Stimulated activated CD4-positive, alpha-beta T cell treated with anti-CD3 and anti-CD28 coated beads, Interleukin-1b, Interleukin-23, amount 100 ng/mL, for 48 hours (primary cell): ENCODE measurements at regions not wholly inside any gene's neighbourhood (a gene's known extent, or its start where the extent isn't known, plus 50 kb on each side); places are given as distances from the start of the nearest gene placed in this dataset.
"Not testable (repeated sequence)": the region's sequence is repeated elsewhere in the genome, so short reads cannot be mapped to it uniquely, and the experiment has no call there.

Source experiments
- DNase-seq: peaks from one replicate; pipeline ENCODE4 v3.0.0-alpha.2; 2020

DNA sequence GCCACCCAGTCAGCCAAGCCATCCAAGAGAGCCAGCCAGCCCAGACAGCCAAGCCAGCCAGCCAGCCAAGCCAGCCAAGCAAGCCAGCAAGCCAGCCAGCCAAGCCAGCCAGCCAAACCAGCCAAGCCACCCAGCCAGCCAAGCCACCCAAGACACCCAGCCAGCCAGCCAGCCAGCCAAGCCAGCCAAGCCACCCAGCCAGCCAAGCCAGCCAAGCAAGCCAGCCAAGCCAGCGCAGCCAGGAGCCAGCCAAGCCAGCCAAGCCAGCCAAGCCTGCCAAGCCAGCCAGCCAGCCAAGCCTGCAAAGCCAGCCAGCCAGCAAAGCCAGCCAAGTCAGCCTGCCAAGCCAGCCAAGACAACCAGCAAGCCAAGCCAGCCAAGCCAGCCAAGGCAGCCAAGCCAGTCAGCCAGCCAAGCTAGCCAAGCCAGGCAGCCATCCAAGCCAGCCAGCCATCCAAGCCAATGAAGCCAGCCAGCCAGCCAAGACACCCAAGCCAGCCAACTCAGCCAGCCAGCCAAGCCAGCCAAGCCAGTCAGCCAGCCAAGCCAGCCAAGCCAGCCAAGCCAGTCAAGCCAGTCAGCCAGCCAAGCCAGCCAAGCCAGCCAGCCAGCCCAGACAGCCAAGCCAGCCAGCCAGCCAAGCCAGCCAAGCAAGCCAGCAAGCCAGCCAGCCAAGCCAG, 332.2 kb upstream of the PLGLB2 start:
- DNase-seq = not testable (repeated sequence)

GRCh38 chr2:87416266-87416592, 331.7 kb upstream of the PLGLB2 start:
- not testable (repeated sequence) for DNase-seq

GRCh38 chr2:87417147-87417546, 330.7 kb upstream of the PLGLB2 start:
- DNase-seq = not testable (repeated sequence)

DNA sequence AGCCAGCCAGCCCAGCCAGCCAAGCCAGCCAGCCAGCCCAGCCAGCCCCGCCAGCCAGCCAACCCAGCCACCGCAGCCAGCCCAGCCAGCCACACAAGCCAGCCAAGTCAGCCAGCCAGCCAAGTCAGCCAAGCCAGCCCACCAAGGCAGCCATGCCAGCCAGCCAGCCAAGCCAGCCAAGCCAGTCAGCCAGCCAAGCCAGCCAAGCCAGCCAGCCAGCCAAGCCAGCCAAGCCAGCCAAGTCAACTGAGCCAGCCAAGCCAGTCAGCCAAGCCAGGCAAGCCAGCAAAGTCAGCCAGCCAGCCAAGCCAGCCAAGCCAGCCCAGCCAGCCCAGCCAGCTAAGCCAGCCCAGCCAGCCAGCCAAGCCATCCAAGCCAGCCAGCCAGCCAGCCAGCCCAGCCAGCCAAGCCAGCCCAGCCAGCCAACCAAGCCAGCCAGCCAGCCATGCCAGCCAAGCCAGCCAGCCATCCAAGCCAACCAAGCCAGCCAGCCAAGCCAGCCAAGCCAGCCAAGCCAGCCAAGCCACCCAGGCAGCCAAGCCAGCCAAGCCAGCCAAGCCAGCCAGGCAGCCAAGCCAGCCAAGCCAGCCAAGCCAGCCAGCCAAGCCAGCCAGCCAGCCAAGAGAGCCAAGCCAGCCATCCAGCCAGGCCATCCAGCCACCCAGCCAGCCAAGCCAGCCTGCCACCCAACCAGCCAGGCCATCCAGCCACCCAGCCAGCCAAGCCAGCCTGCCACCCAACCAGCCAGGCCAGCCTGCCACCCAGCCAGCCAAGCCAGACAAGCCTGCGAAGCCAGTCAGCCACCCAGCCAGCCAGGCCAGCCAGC, 329.9 kb upstream of the PLGLB2 start:
- DNase-seq = not testable (repeated sequence)

DNA sequence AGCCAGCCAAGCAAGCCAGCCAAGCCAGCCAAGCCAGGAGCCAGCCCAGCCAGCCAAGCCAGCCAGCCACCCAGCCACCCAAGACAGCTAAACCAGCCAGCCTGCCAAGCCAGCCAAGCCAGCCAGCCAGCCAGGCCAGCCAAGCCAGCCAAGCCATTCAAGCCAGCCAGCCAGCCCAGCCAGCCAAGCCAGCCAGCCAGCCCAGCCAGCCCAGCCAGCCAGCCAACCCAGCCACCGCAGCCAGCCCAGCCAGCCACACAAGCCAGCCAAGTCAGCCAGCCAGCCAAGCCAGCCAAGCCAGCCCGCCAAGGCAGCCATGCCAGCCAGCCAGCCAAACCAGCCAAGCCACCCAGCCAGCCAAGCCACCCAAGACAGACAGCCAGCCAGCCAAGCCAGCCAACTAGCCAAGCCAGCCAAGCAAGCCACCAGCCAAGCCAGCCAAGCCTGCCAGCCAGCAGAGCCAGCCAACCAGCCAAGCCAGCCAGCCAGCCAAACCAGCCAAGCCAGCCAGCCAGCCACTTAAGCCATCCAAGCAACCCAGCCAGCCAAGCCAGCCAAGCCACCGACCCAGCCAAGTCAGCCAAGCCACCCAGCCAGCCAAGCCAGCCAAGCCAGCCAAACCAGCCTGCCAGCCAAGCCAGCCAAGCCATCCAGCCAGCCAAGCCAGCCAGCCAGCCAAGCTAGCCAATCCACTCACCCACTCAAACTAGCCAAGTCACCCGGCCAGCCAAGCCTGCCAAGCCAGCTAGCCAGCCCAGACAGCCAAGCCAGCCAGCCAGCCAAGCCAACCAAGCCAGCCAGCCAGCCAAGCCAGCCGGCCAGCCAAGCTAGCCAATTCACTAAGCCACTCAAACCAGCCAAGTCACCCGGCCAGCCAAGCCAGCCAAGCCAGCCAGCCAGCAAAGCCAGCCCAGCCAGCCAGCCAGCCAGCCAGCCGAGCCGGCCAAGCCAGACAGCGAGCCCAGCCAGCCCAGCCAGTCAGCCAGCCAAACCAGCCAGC, 328.8 kb upstream of the PLGLB2 start:
- not testable (repeated sequence) for DNase-seq

GRCh38 chr2:87419980-87420379, 327.9 kb upstream of the PLGLB2 start:
- not testable (repeated sequence) for DNase-seq

DNA sequence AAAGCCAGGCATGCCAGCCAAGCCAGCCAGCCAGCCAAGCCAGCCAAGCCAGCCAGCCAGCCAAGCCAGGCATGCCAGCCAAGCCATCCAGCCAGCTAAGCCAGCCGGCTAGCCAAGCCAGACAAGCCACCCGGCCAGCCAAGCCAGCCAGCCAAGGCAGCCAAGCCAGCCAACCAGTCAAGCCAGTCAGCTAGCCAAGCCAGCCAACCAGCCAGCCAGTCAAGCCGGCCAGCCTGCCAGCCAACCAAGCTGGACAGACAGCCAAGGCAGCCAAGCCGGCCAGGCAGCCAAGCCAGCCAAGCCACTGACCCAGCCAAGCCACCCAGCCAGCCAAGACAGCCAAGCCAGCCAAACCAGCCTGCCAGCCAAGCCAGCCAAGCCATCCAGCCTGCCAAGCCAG, 326.9 kb upstream of the PLGLB2 start:
- not testable (repeated sequence) for DNase-seq

DNA sequence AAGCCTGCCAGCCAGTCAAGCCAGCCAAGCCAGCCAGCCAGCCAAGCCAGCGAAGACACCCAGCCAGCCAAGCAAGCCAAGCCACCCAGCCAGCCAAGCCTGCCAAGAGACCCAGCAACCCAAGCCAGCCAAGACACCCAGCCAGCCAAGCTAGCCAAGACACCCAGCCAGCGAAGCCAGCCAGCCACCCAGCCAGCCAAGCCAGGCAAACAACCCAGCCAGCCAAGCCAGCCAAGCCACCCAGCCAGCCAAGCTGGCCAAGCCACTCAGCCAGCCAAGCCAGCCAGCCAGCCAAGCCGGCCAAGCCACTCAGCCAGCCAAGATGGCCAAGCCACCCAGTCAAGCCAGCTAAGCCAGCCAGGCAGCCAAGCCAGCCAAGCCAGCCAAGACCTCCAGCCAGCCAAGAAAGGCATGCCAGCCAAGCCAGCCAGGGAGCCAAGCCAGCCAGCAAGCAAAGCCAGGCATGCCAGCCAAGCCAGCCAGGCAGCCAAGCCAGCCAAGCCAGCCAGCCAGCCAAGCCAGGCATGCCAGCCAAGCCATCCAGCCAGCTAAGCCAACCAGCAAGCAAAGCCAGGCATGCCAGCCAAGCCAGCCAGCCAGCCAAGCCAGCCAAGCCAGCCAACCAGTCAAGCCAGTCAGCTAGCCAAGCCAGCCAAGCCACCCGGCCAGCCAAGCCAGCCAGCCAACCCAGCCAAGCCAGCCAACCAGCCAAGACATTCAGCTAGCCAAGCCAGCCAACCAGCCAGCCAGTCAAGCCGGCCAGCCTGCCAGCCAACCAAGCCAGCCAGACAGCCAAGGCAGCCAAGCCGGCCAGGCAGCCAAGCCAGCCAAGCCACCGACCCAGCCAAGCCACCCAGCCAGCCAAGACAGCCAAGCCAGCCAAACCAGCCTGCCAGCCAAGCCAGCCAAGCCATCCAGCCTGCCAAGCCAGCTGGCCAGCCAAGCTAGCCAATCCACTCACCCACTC, 323.8 kb upstream of the PLGLB2 start:
- DNase-seq = not testable (repeated sequence)

GRCh38 chr2:87424763-87425154, 323.1 kb upstream of the PLGLB2 start:
- DNase-seq = not testable (repeated sequence)

- not testable (repeated sequence) for DNase-seq
These were observed 322.7 kb upstream of the PLGLB2 start for GRCh38 chr2:87425191-87425590.

DNA sequence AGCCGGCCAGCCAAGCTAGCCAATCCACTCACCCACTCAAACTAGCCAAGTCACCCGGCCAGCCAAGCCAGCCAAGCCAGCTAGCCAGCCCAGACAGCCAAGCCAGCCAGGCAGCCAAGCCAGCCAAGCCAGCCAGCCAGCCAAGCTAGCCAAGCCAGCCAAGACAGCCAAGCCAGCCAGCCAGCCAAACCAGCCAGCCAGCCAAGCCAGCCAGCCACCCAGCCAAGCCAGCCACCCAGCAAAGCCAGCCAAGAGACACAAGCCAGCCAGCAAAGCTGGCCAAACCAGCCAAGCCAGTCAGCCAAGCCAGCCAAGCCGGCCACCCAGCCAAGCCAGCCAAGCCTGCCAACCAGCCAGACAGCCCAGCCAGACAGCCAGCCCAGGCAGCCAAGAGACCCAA, 322.2 kb upstream of the PLGLB2 start:
- not testable (repeated sequence) for DNase-seq

DNA sequence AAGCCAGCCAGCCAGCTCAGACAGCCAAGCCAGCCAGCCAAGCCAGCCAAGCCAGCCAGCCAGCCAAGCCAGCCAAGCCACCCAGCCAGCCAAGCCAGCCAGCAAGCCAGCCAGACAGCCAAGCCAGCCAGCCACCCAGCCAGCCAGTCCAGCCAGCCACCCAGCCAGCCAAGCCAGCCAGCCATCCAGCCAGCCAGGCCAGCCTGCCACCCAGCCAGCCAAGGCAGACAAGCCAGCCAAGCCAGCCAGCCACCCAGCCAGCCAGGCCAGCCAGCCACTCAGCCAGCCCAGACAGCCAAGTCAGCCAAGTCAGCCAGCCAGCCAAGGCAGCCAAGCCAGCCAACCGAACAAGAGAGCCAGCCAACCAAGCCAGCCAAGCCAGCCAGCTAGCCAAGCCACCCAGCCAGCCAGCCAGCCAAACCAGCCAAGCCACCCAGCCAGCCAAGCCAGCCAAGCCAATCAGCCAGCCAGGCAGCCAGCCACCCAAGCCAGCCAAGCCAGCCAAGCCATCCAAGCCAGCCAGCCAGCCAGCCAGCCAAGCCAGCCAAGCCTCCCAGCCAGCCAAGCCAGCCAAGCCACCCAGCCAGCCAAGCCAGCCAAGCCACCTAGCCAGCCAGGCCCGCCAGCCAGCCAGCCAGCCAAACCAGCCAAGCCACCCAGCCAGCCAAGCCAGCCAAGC, 319.3 kb upstream of the PLGLB2 start:
- DNase-seq = not testable (repeated sequence)

- DNase-seq = not testable (repeated sequence)
These were observed 318.5 kb upstream of the PLGLB2 start for GRCh38 chr2:87429206-87429930.

- not testable (repeated sequence) for DNase-seq
These were observed 318.0 kb upstream of the PLGLB2 start for GRCh38 chr2:87429931-87430275.

GRCh38 chr2:87431051-87431450, 316.8 kb upstream of the PLGLB2 start:
- not testable (repeated sequence) for DNase-seq

- DNase-seq = not testable (repeated sequence)
These were observed 315.0 kb upstream of the PLGLB2 start for GRCh38 chr2:87432711-87433453.

DNA sequence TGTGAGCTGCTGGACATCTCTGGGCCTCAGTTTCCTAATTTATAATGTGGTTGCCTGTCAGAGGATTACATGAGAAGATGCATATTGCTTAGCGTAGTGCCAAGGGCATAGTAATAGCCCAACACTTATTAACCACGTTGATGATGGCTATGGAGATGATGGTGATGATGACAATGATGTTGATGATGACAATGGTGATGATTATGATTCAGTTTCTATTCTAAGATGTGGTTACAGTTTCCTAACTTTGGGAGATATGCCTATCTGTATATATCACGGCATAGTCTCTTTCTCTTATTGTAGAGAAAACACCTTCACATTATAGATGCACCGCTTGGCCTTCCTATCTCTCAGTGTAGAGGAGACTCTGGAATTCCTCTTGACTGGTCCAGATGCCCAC, 311.9 kb upstream of the PLGLB2 start:
- DNase-seq = not testable (repeated sequence)

DNA sequence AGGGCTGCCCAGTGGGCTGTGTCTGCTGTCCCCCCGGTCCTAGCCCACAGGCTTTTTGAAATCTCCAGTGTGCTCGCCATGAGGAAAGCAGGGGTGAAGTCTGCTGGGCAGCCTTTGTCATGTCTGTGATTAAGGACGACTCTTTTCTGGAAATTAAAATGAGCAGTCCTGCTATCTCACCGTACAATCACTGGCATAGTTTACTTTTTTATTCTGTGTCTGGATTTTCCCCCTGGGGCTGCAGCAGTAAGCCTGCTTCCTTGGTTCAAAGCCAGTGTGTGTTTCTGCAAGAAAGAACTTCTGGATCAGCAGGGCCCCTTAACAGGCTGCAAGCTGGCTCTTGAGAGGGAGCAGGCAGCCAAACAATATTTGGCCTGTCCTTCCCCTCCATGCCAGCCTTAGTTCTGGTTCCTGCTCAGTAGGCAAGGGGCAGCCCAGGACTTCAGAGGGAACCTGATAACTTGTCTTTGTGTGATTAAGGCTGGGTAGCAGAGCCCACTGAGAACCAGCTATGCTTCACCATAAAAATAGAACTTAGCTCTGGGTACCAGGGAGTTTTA, 310.1 kb upstream of the PLGLB2 start:
- not testable (repeated sequence) for DNase-seq

DNA sequence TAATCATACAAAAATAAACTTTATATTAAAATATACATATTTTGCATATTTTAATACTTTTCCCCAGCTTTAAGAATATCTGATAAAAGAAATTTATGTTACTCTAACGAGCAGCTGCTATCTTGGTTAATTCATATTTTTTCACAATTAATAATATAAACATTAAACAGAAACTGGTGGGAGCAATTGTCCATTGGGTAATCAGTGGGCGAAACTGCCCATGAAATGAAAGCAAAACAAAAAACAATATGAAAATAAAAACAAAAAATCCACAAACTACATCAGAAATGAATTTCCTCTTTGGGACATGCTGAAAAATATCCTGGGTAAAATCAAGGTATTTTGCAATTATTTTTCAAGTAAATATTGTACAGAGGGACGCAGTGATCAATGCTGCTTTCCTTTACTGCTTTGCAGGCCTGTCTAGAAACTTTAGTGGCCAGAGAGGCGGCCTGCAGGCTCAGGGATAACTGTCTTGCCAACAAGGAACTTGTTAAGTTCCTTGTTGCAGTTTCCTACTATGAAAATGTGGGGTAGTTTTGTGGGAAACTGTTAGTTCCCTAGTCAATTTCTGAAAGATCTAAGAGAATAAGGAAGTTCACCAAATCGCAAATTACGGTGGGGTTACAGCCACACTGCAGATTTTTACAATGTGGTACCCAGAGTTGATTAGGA, 309.0 kb upstream of the PLGLB2 start:
- not testable (repeated sequence) for DNase-seq
